ENCODE measurements at regions not wholly inside any gene's neighbourhood (a gene's known extent, or its start where the extent isn't known, plus 50 kb on each side); places are given as distances from the start of the nearest gene placed in this dataset.

DNA sequence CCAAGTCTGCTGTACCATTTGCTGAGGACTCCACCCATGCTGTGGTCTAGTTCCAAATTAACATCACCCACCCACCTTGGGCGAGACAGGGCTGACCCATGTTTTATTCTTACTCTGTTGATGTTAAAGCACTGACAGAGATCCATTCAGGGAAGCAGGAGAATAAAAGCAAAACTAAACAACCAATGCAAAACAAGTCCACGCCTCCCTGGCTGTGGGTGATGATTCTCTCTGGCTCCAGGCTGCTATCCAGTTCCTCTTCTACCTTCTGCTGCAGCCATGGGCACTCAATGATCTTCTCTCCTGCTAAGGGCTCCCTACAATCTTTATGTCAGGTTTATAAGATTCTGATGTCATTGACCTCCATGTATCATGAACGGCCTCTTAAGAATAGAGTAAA is 786.6 kb upstream of the ID2 start:
- no peaks in the 10 kb centered on the region for H3K4me1 ChIP-seq (ENCODE audit: control insufficient read depth in 1 of 2, insufficient read depth in 2 of 2, low read length in 2 of 2)
- H2AFZ ChIP-seq (ENCODE audit: low read depth, low read length, poor library complexity, severe bottlenecking) = no peak overlapping the region
- no peaks in the 10 kb centered on the region for H3K9me2 ChIP-seq (ENCODE audit: insufficient read depth)
- ChIA-PET RAD21 (ENCODE audit: low non-redundant PET in 1 of 2, low total read pairs in 2 of 2, uncharacterized antibody in 2 of 2, unreplicated experiment in 2 of 2) (no interaction called here), CTCF (no interaction called here), POLR2A (no interaction called here)
- H3K79me2 ChIP-seq (ENCODE audit: insufficient read depth, low read length) = no peaks in the 10 kb centered on the region
- H3K9ac ChIP-seq (ENCODE audit: low read length) = no peak overlapping the region
- H3K27me3 ChIP-seq (ENCODE audit: insufficient read depth, low read length) = peaks cover 6% of the 10 kb centered on the region; the same call in 1 of the 2 replicates
- H3K27ac ChIP-seq (ENCODE audit: low read depth, low read length) = no peak overlapping the region
- ATAC-seq = no peak
- no peak for TF ChIP-seq ELF1 (IDR thresholded peaks at IDR 0.05; ENCODE audit: borderline replicate concordance, low read depth)
- TF ChIP-seq SRF (IDR thresholded peaks at IDR 0.05; ENCODE audit: low read depth) = no peak
- no peak for TF ChIP-seq YY1 (IDR thresholded peaks at IDR 0.05; ENCODE audit: extremely low read depth, insufficient replicate concordance, low read depth, low read length)
- H3K4me2 ChIP-seq (ENCODE audit: low read length) = no peak overlapping the region
- no peaks in the 10 kb centered on the region for H3K9me3 ChIP-seq (ENCODE audit: control insufficient read depth in 1 of 2, insufficient read depth in 1 of 2, low read depth in 1 of 2, low read length in 2 of 2)
- DNase-seq (ENCODE audit: low read depth, low spot score) = no peak
- intact Hi-C loops (cut with micrococcal nuclease) = no loop called here
- no peak overlapping the region for H3K4me3 ChIP-seq (replicated peaks in 1 of 2; ENCODE audit: low read depth in 1 of 2, low read length in 2 of 2)
- no peaks in the 10 kb centered on the region for H4K20me1 ChIP-seq (ENCODE audit: insufficient read depth)
- H3K36me3 ChIP-seq (ENCODE audit: control insufficient read depth in 1 of 2, insufficient read depth in 2 of 2, low read length in 2 of 2) = no peaks in the 10 kb centered on the region
- no TSS peak for BruUV-seq (replicated peaks)

DNA sequence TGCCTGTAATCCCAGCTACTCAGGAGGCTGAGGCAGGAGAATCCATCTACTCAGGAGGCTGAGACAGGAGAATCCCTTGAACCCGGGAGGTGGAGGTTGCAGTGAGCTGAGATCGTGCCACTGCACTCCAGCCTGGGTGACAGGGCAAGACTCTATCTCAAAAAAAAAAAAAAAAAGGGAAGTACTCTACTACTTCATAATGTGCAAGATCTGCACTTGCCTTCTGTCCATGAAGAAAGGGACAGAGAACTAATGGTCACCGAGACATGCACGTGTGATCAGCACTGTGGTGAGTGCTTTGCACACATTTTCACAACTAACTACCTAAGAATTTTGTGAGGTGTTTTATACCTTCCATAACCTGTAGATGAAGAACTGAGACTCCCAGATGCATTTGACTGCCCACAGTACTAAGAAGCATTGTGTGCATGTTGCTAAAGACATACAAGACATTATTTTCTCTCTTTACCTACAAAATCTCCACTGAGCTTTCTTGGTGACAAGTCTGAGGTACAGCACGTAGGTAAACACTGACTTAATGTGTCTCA is 784.8 kb upstream of the ID2 start:
- no TSS peak for BruUV-seq (replicated peaks)
- Histone ChIP-seq H3K4me2 (ENCODE audit: low read length) (no peak overlapping the region), H3K79me2 (ENCODE audit: insufficient read depth, low read length) (no peaks in the 10 kb centered on the region), H3K36me3 (ENCODE audit: control insufficient read depth in 1 of 2, insufficient read depth in 2 of 2, low read length in 2 of 2) (no peaks in the 10 kb centered on the region), H2AFZ (ENCODE audit: low read depth, low read length, poor library complexity, severe bottlenecking) (no peak overlapping the region), H3K27me3 (ENCODE audit: insufficient read depth, low read length) (peaks cover 9% of the 10 kb centered on the region; the same call in 1 of the 2 replicates), H3K4me1 (ENCODE audit: control insufficient read depth in 1 of 2, insufficient read depth in 2 of 2, low read length in 2 of 2) (no peaks in the 10 kb centered on the region), H3K9me2 (ENCODE audit: insufficient read depth) (no peaks in the 10 kb centered on the region), H4K20me1 (ENCODE audit: insufficient read depth) (no peaks in the 10 kb centered on the region), H3K27ac (ENCODE audit: low read depth, low read length) (no peak overlapping the region), H3K9me3 (ENCODE audit: control insufficient read depth in 1 of 2, insufficient read depth in 1 of 2, low read depth in 1 of 2, low read length in 2 of 2) (no peaks in the 10 kb centered on the region), H3K9ac (ENCODE audit: low read length) (no peak overlapping the region), H3K4me3 (replicated peaks in 1 of 2; ENCODE audit: low read depth in 1 of 2, low read length in 2 of 2) (no peak overlapping the region)
- intact Hi-C loops (cut with micrococcal nuclease) = no loop called here
- TF ChIP-seq YY1 (IDR thresholded peaks at IDR 0.05; ENCODE audit: extremely low read depth, insufficient replicate concordance, low read depth, low read length) = no peak
- no peak for TF ChIP-seq FOSL1 (IDR thresholded peaks at IDR 0.05; ENCODE audit: low read depth)
- TF ChIP-seq SRF (IDR thresholded peaks at IDR 0.05; ENCODE audit: low read depth) = no peak
- no peak for TF ChIP-seq ZNF274 (IDR thresholded peaks at IDR 0.05; ENCODE audit: low read depth, low read length)
- no peak for TF ChIP-seq EZH2phosphoT487 (IDR thresholded peaks at IDR 0.05; ENCODE audit: borderline replicate concordance)
- TF ChIP-seq EZH2 (IDR thresholded peaks at IDR 0.05) = no peak
- TF ChIP-seq RAD21 (IDR thresholded peaks at IDR 0.05; ENCODE audit: low read depth) = no peak
- no peak for TF ChIP-seq EGR1 (IDR thresholded peaks at IDR 0.05; ENCODE audit: low read depth)
- no peak for TF ChIP-seq ZFX (IDR thresholded peaks at IDR 0.05)
- no peak for TF ChIP-seq POLR2A (IDR thresholded peaks at IDR 0.05; ENCODE audit: borderline replicate concordance, extremely low read depth, insufficient read depth, insufficient read length)
- TF ChIP-seq ELF1 (IDR thresholded peaks at IDR 0.05; ENCODE audit: borderline replicate concordance, low read depth) = no peak
- TF ChIP-seq, protein P1, sequence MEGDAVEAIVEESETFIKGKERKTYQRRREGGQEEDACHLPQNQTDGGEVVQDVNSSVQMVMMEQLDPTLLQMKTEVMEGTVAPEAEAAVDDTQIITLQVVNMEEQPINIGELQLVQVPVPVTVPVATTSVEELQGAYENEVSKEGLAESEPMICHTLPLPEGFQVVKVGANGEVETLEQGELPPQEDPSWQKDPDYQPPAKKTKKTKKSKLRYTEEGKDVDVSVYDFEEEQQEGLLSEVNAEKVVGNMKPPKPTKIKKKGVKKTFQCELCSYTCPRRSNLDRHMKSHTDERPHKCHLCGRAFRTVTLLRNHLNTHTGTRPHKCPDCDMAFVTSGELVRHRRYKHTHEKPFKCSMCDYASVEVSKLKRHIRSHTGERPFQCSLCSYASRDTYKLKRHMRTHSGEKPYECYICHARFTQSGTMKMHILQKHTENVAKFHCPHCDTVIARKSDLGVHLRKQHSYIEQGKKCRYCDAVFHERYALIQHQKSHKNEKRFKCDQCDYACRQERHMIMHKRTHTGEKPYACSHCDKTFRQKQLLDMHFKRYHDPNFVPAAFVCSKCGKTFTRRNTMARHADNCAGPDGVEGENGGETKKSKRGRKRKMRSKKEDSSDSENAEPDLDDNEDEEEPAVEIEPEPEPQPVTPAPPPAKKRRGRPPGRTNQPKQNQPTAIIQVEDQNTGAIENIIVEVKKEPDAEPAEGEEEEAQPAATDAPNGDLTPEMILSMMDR (IDR thresholded peaks at IDR 0.05 in 2 of 3, conservative IDR thresholded peaks at IDR 0.05 in 1 of 3; ENCODE audit: borderline replicate concordance in 1 of 3, insufficient read depth in 1 of 3, low read depth in 2 of 3, low read length in 2 of 3) = no peak
- TF ChIP-seq SP1 (IDR thresholded peaks at IDR 0.05; ENCODE audit: low read depth) = no peak
- TF ChIP-seq, protein P2, sequence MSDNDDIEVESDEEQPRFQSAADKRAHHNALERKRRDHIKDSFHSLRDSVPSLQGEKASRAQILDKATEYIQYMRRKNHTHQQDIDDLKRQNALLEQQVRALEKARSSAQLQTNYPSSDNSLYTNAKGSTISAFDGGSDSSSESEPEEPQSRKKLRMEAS (IDR thresholded peaks at IDR 0.05) = no peak
- TF ChIP-seq JUND (IDR thresholded peaks at IDR 0.05) = no peak
- no peak for TF ChIP-seq CEBPB (IDR thresholded peaks at IDR 0.05; ENCODE audit: low read depth)
- TF ChIP-seq REST (IDR thresholded peaks at IDR 0.05; ENCODE audit: low read depth) = no peak
- ChIA-PET RAD21 (ENCODE audit: low non-redundant PET in 1 of 2, low total read pairs in 2 of 2, uncharacterized antibody in 2 of 2, unreplicated experiment in 2 of 2) (no interaction called here), CTCF (no interaction called here), POLR2A (no interaction called here)
- ATAC-seq = no peak
- no peak for DNase-seq (ENCODE audit: low read depth, low spot score)
